ENCODE measurements at regions not wholly inside any gene's neighbourhood (a gene's known extent, or its start where the extent isn't known, plus 50 kb on each side); places are given as distances from the start of the nearest gene placed in this dataset.

DNA sequence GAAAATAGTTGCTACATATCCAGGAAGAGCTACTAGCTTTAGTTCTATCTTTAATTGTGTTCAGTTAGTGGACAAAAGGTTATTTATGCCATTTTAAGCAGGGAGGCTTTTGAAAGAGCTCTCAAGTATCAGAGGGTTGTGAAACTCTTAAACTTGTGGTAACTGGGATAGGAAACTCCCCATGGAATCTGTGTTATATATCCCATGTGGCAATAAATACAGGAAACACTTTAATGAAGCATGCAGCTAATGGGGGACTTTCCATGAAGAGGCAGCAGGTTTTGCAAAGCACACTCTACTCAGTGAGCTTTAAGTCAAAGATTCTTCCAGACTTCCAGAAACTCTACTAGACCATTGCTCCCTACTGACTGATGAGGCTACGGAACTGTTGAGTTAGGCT is 805.0 kb upstream of the C9orf72 start:
- no peaks in the 10 kb centered on the region for H3K4me1 ChIP-seq (ENCODE audit: control insufficient read depth, insufficient read depth, low read length)
- no peaks in the 10 kb centered on the region for H3K4me1 Mint-ChIP-seq
- no peaks in the 10 kb centered on the region for H3K27me3 ChIP-seq (ENCODE audit: control insufficient read depth, insufficient read depth, low read length)
- H3K27ac ChIP-seq (ENCODE audit: low read length), result no peak overlapping the region
- no peaks in the 10 kb centered on the region for H3K36me3 ChIP-seq (ENCODE audit: control insufficient read depth, insufficient read depth, low read length)
- peaks cover 8 to 10% of the 10 kb centered on the region in 2 donors for H3K9me3 Mint-ChIP-seq
- DNase-seq (no peak), ATAC-seq (no peak)
- 89% methylated on average over 1 of the region's 1 CpG for WGBS (ENCODE audit: insufficient coverage)
- H3K9me3 ChIP-seq (ENCODE audit: control insufficient read depth, insufficient read depth, low read length), result no peaks in the 10 kb centered on the region
- TF ChIP-seq, protein P1, sequence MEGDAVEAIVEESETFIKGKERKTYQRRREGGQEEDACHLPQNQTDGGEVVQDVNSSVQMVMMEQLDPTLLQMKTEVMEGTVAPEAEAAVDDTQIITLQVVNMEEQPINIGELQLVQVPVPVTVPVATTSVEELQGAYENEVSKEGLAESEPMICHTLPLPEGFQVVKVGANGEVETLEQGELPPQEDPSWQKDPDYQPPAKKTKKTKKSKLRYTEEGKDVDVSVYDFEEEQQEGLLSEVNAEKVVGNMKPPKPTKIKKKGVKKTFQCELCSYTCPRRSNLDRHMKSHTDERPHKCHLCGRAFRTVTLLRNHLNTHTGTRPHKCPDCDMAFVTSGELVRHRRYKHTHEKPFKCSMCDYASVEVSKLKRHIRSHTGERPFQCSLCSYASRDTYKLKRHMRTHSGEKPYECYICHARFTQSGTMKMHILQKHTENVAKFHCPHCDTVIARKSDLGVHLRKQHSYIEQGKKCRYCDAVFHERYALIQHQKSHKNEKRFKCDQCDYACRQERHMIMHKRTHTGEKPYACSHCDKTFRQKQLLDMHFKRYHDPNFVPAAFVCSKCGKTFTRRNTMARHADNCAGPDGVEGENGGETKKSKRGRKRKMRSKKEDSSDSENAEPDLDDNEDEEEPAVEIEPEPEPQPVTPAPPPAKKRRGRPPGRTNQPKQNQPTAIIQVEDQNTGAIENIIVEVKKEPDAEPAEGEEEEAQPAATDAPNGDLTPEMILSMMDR (IDR thresholded peaks at IDR 0.05), result no peak
- H3K36me3 Mint-ChIP-seq, result no peaks in the 10 kb centered on the region
- H3K27ac Mint-ChIP-seq, result no peak overlapping the region
- H3K4me3 Mint-ChIP-seq, result no peak overlapping the region
- no peaks in the 10 kb centered on the region for H3K27me3 Mint-ChIP-seq (ENCODE audit: low read depth in 2 of 2)
- no peak overlapping the region for H3K4me3 ChIP-seq (ENCODE audit: low read length)
- intact Hi-C loops (cut with micrococcal nuclease), result no loop called here

DNA sequence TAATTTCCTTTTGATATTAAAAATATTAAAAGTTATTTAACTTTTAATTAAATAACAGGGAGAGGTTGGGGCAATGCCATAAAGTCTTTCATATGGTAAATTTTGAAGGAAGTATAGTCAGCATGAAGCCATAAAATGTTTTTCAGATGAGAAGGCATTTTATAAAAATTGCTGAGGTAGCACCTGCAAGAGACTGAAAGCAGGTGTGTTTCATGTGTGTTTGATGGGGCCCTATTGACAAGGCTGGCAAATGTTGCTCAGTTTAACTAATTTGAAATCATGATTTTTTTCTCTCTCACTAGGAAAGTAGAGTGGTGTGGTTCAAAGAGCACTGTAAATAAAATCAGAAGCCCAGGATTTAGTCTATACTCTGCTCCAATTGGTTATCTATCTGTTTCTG is 805.8 kb upstream of the C9orf72 start:
- no peaks in the 10 kb centered on the region for H3K27me3 ChIP-seq (ENCODE audit: control insufficient read depth, insufficient read depth, low read length)
- TF ChIP-seq, protein P1 (IDR thresholded peaks at IDR 0.05), result no peak
- no peaks in the 10 kb centered on the region for H3K4me1 Mint-ChIP-seq

DNA sequence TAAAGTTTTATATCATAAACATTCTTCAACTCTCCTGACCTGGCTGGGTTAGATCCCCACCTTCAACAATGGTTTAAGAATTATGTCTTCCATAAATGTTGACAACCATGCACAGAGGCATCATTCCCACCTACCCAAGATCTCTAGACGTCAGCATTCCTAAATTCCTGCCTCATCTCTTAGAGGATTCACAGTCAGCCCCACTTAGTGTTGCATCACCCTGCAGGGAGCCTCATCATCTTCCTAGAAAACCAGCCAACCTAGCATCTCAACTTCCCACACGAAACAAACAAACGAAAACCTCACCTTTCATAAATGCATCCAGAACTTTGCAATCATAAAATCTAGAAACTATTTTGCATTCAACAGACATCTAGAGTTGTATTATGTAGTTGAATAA is 816.1 kb upstream of the C9orf72 start:
- H3K36me3 ChIP-seq (ENCODE audit: control insufficient read depth, insufficient read depth, low read length), result no peaks in the 10 kb centered on the region
- no peak overlapping the region for H3K27ac Mint-ChIP-seq
- H3K27me3 ChIP-seq (ENCODE audit: control insufficient read depth, insufficient read depth, low read length), result no peaks in the 10 kb centered on the region
- ATAC-seq (no peak), DNase-seq (no peak)
- no peak overlapping the region for H3K27ac ChIP-seq (ENCODE audit: low read length)
- H3K4me3 Mint-ChIP-seq, result no peak overlapping the region
- 77% methylated on average over 3 of the region's 3 CpGs for WGBS (ENCODE audit: insufficient coverage)
- intact Hi-C loops (cut with micrococcal nuclease), result no loop called here
- H3K27me3 Mint-ChIP-seq (ENCODE audit: low read depth in 2 of 2), result no peaks in the 10 kb centered on the region
- no peaks in the 10 kb centered on the region for H3K4me1 ChIP-seq (ENCODE audit: control insufficient read depth, insufficient read depth, low read length)
- no peaks in the 10 kb centered on the region for H3K4me1 Mint-ChIP-seq
- H3K9me3 Mint-ChIP-seq, result peaks cover 13 to 17% of the 10 kb centered on the region in 2 donors
- H3K36me3 Mint-ChIP-seq, result peaks cover 7% of the 10 kb centered on the region
- TF ChIP-seq, protein P1 (IDR thresholded peaks at IDR 0.05), result no peak
- peaks cover 5% of the 10 kb centered on the region for H3K9me3 ChIP-seq (ENCODE audit: control insufficient read depth, insufficient read depth, low read length)
- no peak overlapping the region for H3K4me3 ChIP-seq (ENCODE audit: low read length)

More for the DNA sequence above, 805.8 kb upstream of the C9orf72 start:
- Histone ChIP-seq H3K4me1 (ENCODE audit: control insufficient read depth, insufficient read depth, low read length) (no peaks in the 10 kb centered on the region), H3K9me3 (ENCODE audit: control insufficient read depth, insufficient read depth, low read length) (no peaks in the 10 kb centered on the region), H3K27ac (ENCODE audit: low read length) (no peak overlapping the region), H3K4me3 (ENCODE audit: low read length) (no peak overlapping the region), H3K36me3 (ENCODE audit: control insufficient read depth, insufficient read depth, low read length) (no peaks in the 10 kb centered on the region)
- DNase-seq (no peak), ATAC-seq (no peak)
- H3K27me3 Mint-ChIP-seq (ENCODE audit: low read depth in 2 of 2), result no peaks in the 10 kb centered on the region
- H3K36me3 Mint-ChIP-seq, result no peaks in the 10 kb centered on the region
- peaks cover 8 to 10% of the 10 kb centered on the region in 2 donors for H3K9me3 Mint-ChIP-seq
- H3K4me3 Mint-ChIP-seq, result no peak overlapping the region
- no peak overlapping the region for H3K27ac Mint-ChIP-seq
- intact Hi-C loops (cut with micrococcal nuclease), result no loop called here

DNA sequence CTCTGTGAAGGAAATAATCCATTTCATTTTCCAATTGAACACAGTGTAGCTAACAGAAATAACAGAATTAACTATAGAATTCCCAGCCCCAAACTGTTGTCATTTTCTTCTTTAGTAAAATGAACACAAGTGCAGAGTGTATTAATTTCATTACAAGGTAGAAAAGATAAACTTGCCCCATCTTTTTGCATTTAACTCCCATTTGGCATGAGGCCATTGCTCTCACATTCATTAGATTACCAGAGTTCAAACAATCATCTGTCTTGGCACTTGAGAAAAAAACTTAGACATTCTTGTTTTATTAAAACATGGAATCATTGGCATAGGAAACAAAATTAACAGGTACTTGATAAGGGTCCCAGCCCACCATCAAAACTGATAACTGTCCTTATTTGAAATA is 821.5 kb upstream of the C9orf72 start:
- intact Hi-C loops (cut with micrococcal nuclease), result no loop called here
- no peaks in the 10 kb centered on the region for H3K4me1 ChIP-seq (ENCODE audit: control insufficient read depth, insufficient read depth, low read length)
- H3K4me3 Mint-ChIP-seq, result no peak overlapping the region
- no peaks in the 10 kb centered on the region for H3K4me1 Mint-ChIP-seq
- no peaks in the 10 kb centered on the region for H3K27me3 Mint-ChIP-seq (ENCODE audit: low read depth in 2 of 2)
- no peak overlapping the region for H3K27ac ChIP-seq (ENCODE audit: low read length)
- peaks cover 5 to 7% of the 10 kb centered on the region in 2 donors for H3K9me3 Mint-ChIP-seq
- no peak overlapping the region for H3K27ac Mint-ChIP-seq
- TF ChIP-seq, protein P1 (IDR thresholded peaks at IDR 0.05), result no peak
- H3K36me3 Mint-ChIP-seq, result no peaks in the 10 kb centered on the region
- no peak for DNase-seq
- H3K9me3 ChIP-seq (ENCODE audit: control insufficient read depth, insufficient read depth, low read length), result no peaks in the 10 kb centered on the region
- no peak overlapping the region for H3K4me3 ChIP-seq (ENCODE audit: low read length)
- no peaks in the 10 kb centered on the region for H3K36me3 ChIP-seq (ENCODE audit: control insufficient read depth, insufficient read depth, low read length)
- no peak for ATAC-seq
- no peaks in the 10 kb centered on the region for H3K27me3 ChIP-seq (ENCODE audit: control insufficient read depth, insufficient read depth, low read length)
